PC-9 (cell line): ENCODE measurements at regions not wholly inside any gene's neighbourhood (a gene's known extent, or its start where the extent isn't known, plus 50 kb on each side); places are given as distances from the start of the nearest gene placed in this dataset.

Experiments used
- BruUV-seq: library from RNA; stranded (reverse); fragments of 400-500 nt; replicated peaks from 2 replicates; lab custom pipeline; 2021; lab: Mats Ljungman, UMichigan
- CTCF ChIA-PET: fragments of 300-600 bp; sonication (Branson Sonifier 250); formaldehyde crosslinking; loops from one replicate; lab custom pipeline; 2022; ENCODE audit warnings: antibody characterized with exemption; lab: Charles Lee
- POLR2A ChIA-PET: fragments of 300-600 bp; sonication (Branson Sonifier 250); formaldehyde crosslinking; loops from one replicate; lab custom pipeline; 2022; ENCODE audit warnings: antibody characterized with exemption; ENCODE audit not compliant: unreplicated experiment; lab: Charles Lee
- DNase-seq, 2 experiments: peaks; one replicate each; pipeline versions ENCODE4 v3.0.0 to v3.0.0-alpha.2; 2015 to 2022; ENCODE audit warnings: mixed read lengths in 1 of 2
- H2AFZ ChIP-seq: fragments of 200-600 bp; sonication (generic); 2 replicates; pipeline ENCODE4 v1.8.1; 2017; ENCODE audit warnings: antibody characterized with exemption
- H3F3A ChIP-seq: fragments of 200-600 bp; sonication (generic); 2 replicates; pipeline ENCODE4 v1.8.1; 2017; ENCODE audit warnings: antibody characterized with exemption, mild to moderate bottlenecking, low read depth; ENCODE audit not compliant: insufficient read depth
- H3K27ac ChIP-seq: fragments of 200-600 bp; sonication (generic); 2 replicates; pipeline ENCODE4 v1.6.1; 2016; ENCODE audit warnings: mixed run types
- H3K27me3 ChIP-seq: fragments of 200-600 bp; sonication (generic); 2 replicates; pipeline ENCODE4 v1.6.1; 2016; ENCODE audit warnings: low read depth, mixed run types; ENCODE audit not compliant: insufficient read depth
- H3K36me3 ChIP-seq: fragments of 200-600 bp; sonication (generic); 2 replicates; pipeline ENCODE4 v1.6.1; 2016; ENCODE audit warnings: low read depth, mixed run types
- H3K4me1 ChIP-seq: fragments of 200-600 bp; sonication (generic); replicated peaks from 2 replicates; pipeline ENCODE4 v1.6.1; 2016; ENCODE audit warnings: mixed run types; ENCODE audit not compliant: insufficient read depth
- H3K4me2 ChIP-seq: fragments of 200-600 bp; sonication (generic); 2 replicates; pipeline ENCODE4 v1.6.1; 2017; ENCODE audit warnings: mixed run types
- H3K4me3 ChIP-seq: fragments of 200-600 bp; sonication (generic); 2 replicates; pipeline ENCODE4 v1.6.1; 2016; ENCODE audit warnings: mixed run types
- H3K79me2 ChIP-seq: fragments of 200-600 bp; sonication (generic); 2 replicates; pipeline ENCODE4 v1.6.1; 2017; ENCODE audit warnings: low read depth, mixed run types
- H3K9me2 ChIP-seq: fragments of 200-600 bp; sonication (generic); 2 replicates; pipeline ENCODE4 v1.8.1; 2017; ENCODE audit warnings: mild to moderate bottlenecking; ENCODE audit not compliant: insufficient read depth
- H3K9me3 ChIP-seq: fragments of 200-600 bp; sonication (generic); 2 replicates; pipeline ENCODE4 v1.8.1; 2016; ENCODE audit warnings: low read depth; ENCODE audit not compliant: insufficient read depth
- H4K20me1 ChIP-seq: fragments of 200-600 bp; sonication (generic); 2 replicates; pipeline ENCODE4 v1.8.1; 2017; ENCODE audit not compliant: insufficient read depth
- CTCF ChIP-seq: fragments of 200-600 bp; sonication (generic); conservative IDR thresholded peaks from 2 replicates; pipeline ENCODE4 v1.6.1; 2017; ENCODE audit warnings: mixed run types, antibody characterized with exemption, mild to moderate bottlenecking, moderate library complexity
- EZH2 ChIP-seq: fragments of 200-600 bp; sonication (generic); IDR thresholded peaks from 2 replicates; pipeline ENCODE4 v1.8.0; 2017; ENCODE audit warnings: antibody characterized with exemption, low read depth
- intact Hi-C: fragments of 100-400 bp; cut with micrococcal nuclease; formaldehyde crosslinking; loops from one replicate; pipeline ENCODE4 v1.10.0; 2022; ENCODE audit not compliant: unreplicated experiment

GRCh38 chr9:2378266-2378665 is 243.3 kb upstream of the VLDLR start:
- CTCF ChIA-PET = no interaction called here
- no peaks in the 10 kb centered on the region for H4K20me1 ChIP-seq
- no peaks in the 10 kb centered on the region for H3K9me3 ChIP-seq
- no peaks in the 10 kb centered on the region for H3K4me1 ChIP-seq
- no peak overlapping the region for H3K4me3 ChIP-seq
- no peak overlapping the region for H3K4me2 ChIP-seq
- BruUV-seq = no TSS peak
- no peaks in the 10 kb centered on the region for H3K9me2 ChIP-seq
- H2AFZ ChIP-seq = no peak overlapping the region
- POLR2A ChIA-PET = no interaction called here
- H3F3A ChIP-seq = no peaks in the 10 kb centered on the region
- H3K27ac ChIP-seq = no peak overlapping the region
- no peaks in the 10 kb centered on the region for H3K36me3 ChIP-seq
- intact Hi-C loops = no loop called here
- TF ChIP-seq CTCF = no peak
- TF ChIP-seq EZH2 = no peak
- no peak for DNase-seq
- H3K79me2 ChIP-seq = no peaks in the 10 kb centered on the region
- H3K27me3 ChIP-seq = no peaks in the 10 kb centered on the region

DNA sequence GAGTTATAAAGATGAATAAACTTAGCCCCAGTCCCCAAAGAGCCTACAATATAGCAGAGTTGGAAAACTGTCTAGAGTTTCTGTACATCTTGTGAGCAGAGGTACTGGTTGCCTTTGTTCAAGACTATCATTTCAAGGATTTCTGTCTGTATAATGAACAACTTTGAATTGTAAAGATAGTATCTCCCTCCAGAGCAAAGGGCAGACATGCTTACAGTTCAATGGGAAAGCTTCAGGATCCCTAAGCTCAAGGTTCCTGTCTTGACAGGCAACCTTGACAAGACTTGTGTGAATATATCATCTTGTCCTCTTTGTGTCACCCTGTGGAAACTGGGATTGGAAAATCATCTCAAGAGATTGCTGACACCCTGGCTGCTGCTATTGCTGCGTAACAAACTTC is 242.8 kb upstream of the VLDLR start:
- Histone ChIP-seq H3K4me2 (no peak overlapping the region), H3K4me1 (no peaks in the 10 kb centered on the region), H3K9me2 (no peaks in the 10 kb centered on the region), H3K27me3 (no peaks in the 10 kb centered on the region), H3K36me3 (no peaks in the 10 kb centered on the region), H4K20me1 (no peaks in the 10 kb centered on the region), H3K79me2 (no peaks in the 10 kb centered on the region), H2AFZ (no peak overlapping the region), H3K9me3 (no peaks in the 10 kb centered on the region), H3K27ac (no peak overlapping the region), H3F3A (no peaks in the 10 kb centered on the region), H3K4me3 (no peak overlapping the region)
- no peak for TF ChIP-seq EZH2
- no peak for TF ChIP-seq CTCF
- no TSS peak for BruUV-seq
- POLR2A ChIA-PET = no interaction called here
- CTCF ChIA-PET = no interaction called here
- intact Hi-C loops = no loop called here
- no peak for DNase-seq

DNA sequence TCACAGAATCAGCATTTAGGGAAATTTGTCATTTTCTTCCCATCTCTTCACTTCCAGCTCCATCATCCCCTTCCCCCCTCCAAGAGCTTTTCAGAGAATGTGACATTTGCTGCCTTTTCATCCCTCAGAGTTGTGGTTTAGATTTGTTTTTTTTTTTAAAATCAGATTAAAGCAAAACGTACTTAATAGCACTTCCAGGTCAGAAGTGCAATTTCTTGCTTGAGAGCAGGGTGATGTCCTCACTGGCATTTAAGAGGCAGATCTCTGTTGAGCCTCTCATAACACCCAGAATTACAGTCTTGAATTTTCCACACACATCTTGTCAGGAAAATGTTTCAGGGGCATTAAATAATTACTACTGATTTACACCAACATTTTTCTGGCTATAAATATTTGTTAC is 236.8 kb upstream of the VLDLR start:
- H3K4me3 ChIP-seq = no peak overlapping the region
- intact Hi-C loops = no loop called here
- POLR2A ChIA-PET = no interaction called here
- CTCF ChIA-PET = no interaction called here
- no peaks in the 10 kb centered on the region for H3K79me2 ChIP-seq
- H3K27me3 ChIP-seq = no peaks in the 10 kb centered on the region
- H3K9me2 ChIP-seq = no peaks in the 10 kb centered on the region
- no peak overlapping the region for H3K27ac ChIP-seq
- DNase-seq = no peak
- no peaks in the 10 kb centered on the region for H4K20me1 ChIP-seq
- H3F3A ChIP-seq = no peaks in the 10 kb centered on the region
- no peaks in the 10 kb centered on the region for H3K36me3 ChIP-seq
- H2AFZ ChIP-seq = no peak overlapping the region
- H3K4me1 ChIP-seq = no peaks in the 10 kb centered on the region
- H3K4me2 ChIP-seq = no peak overlapping the region
- TF ChIP-seq CTCF (no peak), EZH2 (no peak)
- no TSS peak for BruUV-seq
- H3K9me3 ChIP-seq = no peaks in the 10 kb centered on the region
